SK-N-SH (cell line): ENCODE measurements at regions not wholly inside any gene's neighbourhood (a gene's known extent, or its start where the extent isn't known, plus 50 kb on each side); places are given as distances from the start of the nearest gene placed in this dataset.

Experiments
- CTCF ChIA-PET: fragments of 300-600, 350-600 bp; formaldehyde crosslinking; extraction: SDS; loops from one replicate; lab custom pipeline; 2021; lab: Yijun Ruan, JAX
- POLR2A ChIA-PET: fragments of 350-600 bp; sonication (Branson Sonifier 250); formaldehyde crosslinking; extraction: SDS; loops from one replicate; lab custom pipeline; 2020; ENCODE audit warnings: antibody characterized with exemption, inconsistent platforms; lab: Yijun Ruan, JAX
- DNase-seq: peaks from one replicate; pipeline ENCODE4 v3.0.0; 2012
- H2AFZ ChIP-seq: fragments of 200-600 bp; sonication (generic); 2 replicates; pipeline ENCODE4 v1.8.1; 2016; ENCODE audit warnings: antibody characterized with exemption, mild to moderate bottlenecking, low read depth
- H3F3A ChIP-seq: fragments of 200-600 bp; sonication (generic); replicated peaks from 2 replicates; pipeline ENCODE3; 2016; ENCODE audit warnings: antibody characterized with exemption, mild to moderate bottlenecking; ENCODE audit not compliant: insufficient read depth
- H3K27ac ChIP-seq, 2 experiments: fragments of 200-500 bp in 1 of 2; fragments of 200-600 bp in 1 of 2; sonication (Bioruptor generic) in 1 of 2; sonication (generic), shearing (Covaris generic) in 1 of 2; 2 replicates each; pipeline versions ENCODE4 v1.5.1 to v1.6.1; 2014 to 2016; ENCODE audit warnings: low read depth in 2 of 2, inconsistent platforms in 1 of 2, low read length in 1 of 2, mild to moderate bottlenecking in 1 of 2, mixed read lengths in 1 of 2
- H3K27me3 ChIP-seq: fragments of 200-600 bp; sonication (generic), shearing (Covaris generic); 2 replicates; pipeline ENCODE4 v1.6.1; 2016; ENCODE audit warnings: mixed run types; ENCODE audit not compliant: insufficient read depth
- H3K36me3 ChIP-seq, 2 experiments: fragments of 200-500 bp in 1 of 2; fragments of 200-600 bp in 1 of 2; sonication (Bioruptor generic) in 1 of 2; sonication (generic) in 1 of 2; replicated peaks in 1 of 2; 2 replicates each; pipeline versions ENCODE3 to v1.5.1; 2014 to 2016; ENCODE audit warnings: low read length in 1 of 2, mild to moderate bottlenecking in 1 of 2; ENCODE audit not compliant: insufficient read depth in 2 of 2, control insufficient read depth in 1 of 2
- H3K4me1 ChIP-seq, 2 experiments: fragments of 200-500 bp in 1 of 2; fragments of 200-600 bp in 1 of 2; sonication (Bioruptor generic) in 1 of 2; sonication (generic), shearing (Covaris generic) in 1 of 2; 2 replicates each; pipeline versions ENCODE4 v1.5.1 to v1.6.1; 2014 to 2016; ENCODE audit warnings: low read depth in 1 of 2, low read length in 1 of 2, mixed run types in 1 of 2; ENCODE audit not compliant: insufficient read depth in 2 of 2, control insufficient read depth in 1 of 2
- H3K4me2 ChIP-seq: fragments of 200-600 bp; sonication (generic), shearing (Covaris generic); 2 replicates; pipeline ENCODE4 v1.6.1; 2017; ENCODE audit warnings: mixed run types
- H3K4me3 ChIP-seq, 2 experiments: fragments of 200-500 bp in 1 of 2; fragments of 200-600 bp in 1 of 2; sonication (Bioruptor generic) in 1 of 2; sonication (generic), shearing (Covaris generic) in 1 of 2; 2 replicates each; pipeline versions ENCODE4 v1.5.1 to v1.8.1; 2014 to 2016; ENCODE audit warnings: low read depth in 2 of 2, inconsistent platforms in 1 of 2, low read length in 1 of 2, mild to moderate bottlenecking in 1 of 2, mixed read lengths in 1 of 2, moderate library complexity in 1 of 2
- H3K79me2 ChIP-seq: fragments of 200-600 bp; sonication (generic); 2 replicates; pipeline ENCODE4 v1.8.1; 2017; ENCODE audit warnings: mild to moderate bottlenecking; ENCODE audit not compliant: insufficient read depth
- H3K9ac ChIP-seq: fragments of 200-600 bp; sonication (generic); 2 replicates; pipeline ENCODE4 v1.6.1; 2017; ENCODE audit warnings: mixed run types
- H3K9me2 ChIP-seq: fragments of 200-600 bp; sonication (generic); 2 replicates; pipeline ENCODE4 v1.6.1; 2017; ENCODE audit warnings: mixed run types
- H3K9me3 ChIP-seq: fragments of 200-600 bp; sonication (generic); 2 replicates; pipeline ENCODE4 v1.6.1; 2017; ENCODE audit warnings: mixed run types, mild to moderate bottlenecking, moderate library complexity
- H4K20me1 ChIP-seq: fragments of 200-600 bp; sonication (generic); 2 replicates; pipeline ENCODE4 v1.6.1; 2017; ENCODE audit warnings: mild to moderate bottlenecking, mixed run types; ENCODE audit not compliant: insufficient read depth
- ELF1 ChIP-seq: IDR thresholded peaks from 2 replicates; pipeline ENCODE4 v1.4.0; 2012
- EP300 ChIP-seq, 2 experiments: IDR thresholded peaks; 2 replicates each; pipeline versions ENCODE4 v1.4.0 to v1.6.1; 2012; ENCODE audit warnings: borderline replicate concordance in 1 of 2, low read depth in 1 of 2, low read length in 1 of 2
- FOXJ3 ChIP-seq: sonication (generic); formaldehyde crosslinking; IDR thresholded peaks from 2 replicates; pipeline ENCODE4 v1.5.1; 2020; ENCODE audit warnings: mild to moderate bottlenecking, missing genetic modification reagents
- GABPA ChIP-seq: IDR thresholded peaks from 2 replicates; pipeline ENCODE4 v1.4.0; 2012; ENCODE audit warnings: low read depth, mild to moderate bottlenecking
- MEF2A ChIP-seq: IDR thresholded peaks from 2 replicates; pipeline ENCODE4 v1.4.0; 2012; ENCODE audit warnings: low read depth, borderline replicate concordance
- MXI1 ChIP-seq: IDR thresholded peaks from 2 replicates; pipeline ENCODE4 v1.6.1; 2012; ENCODE audit warnings: mild to moderate bottlenecking, low read depth, low read length, improper control_type of control experiment
- REST ChIP-seq: IDR thresholded peaks from 2 replicates; pipeline ENCODE4 v1.6.1; 2012; ENCODE audit warnings: mild to moderate bottlenecking, low read depth, low read length, moderate library complexity
- SMC3 ChIP-seq: IDR thresholded peaks from 2 replicates; pipeline ENCODE4 v1.6.1; 2012; ENCODE audit warnings: low read depth, low read length, improper control_type of control experiment
- WGBS: methylation state at CpG from one replicate; pipeline ENCODE4 v1.1.6; 2017; ENCODE audit warnings: low lambda C conversion rate; 5-methylcytosine and 5-hydroxymethylcytosine counted together
- TF ChIP-seq, protein P1 (sequence below): IDR thresholded peaks from 2 replicates; pipeline ENCODE4; 2012
- TF ChIP-seq, protein P2 (sequence below): fragments of 150-350 bp; IDR thresholded peaks from 2 replicates; pipeline ENCODE4 v1.6.1; 2016; ENCODE audit warnings: mild to moderate bottlenecking, low read depth, low read length

- H3K4me1 ChIP-seq: no peaks in the 10 kb centered on the region
- no peak overlapping the region for H2AFZ ChIP-seq
- no peak overlapping the region for H3K9ac ChIP-seq
- no peak for DNase-seq
- H4K20me1 ChIP-seq: no peaks in the 10 kb centered on the region
- H3F3A ChIP-seq: no peaks in the 10 kb centered on the region
- H3K36me3 ChIP-seq: no peaks in the 10 kb centered on the region
- H3K4me2 ChIP-seq: no peak overlapping the region
- WGBS: 23% methylated on average over 4 of the region's 4 CpGs
- no peaks in the 10 kb centered on the region for H3K27me3 ChIP-seq
- H3K9me2 ChIP-seq: no peaks in the 10 kb centered on the region
- no peak overlapping the region for H3K27ac ChIP-seq
- POLR2A ChIA-PET: no interaction called here
- CTCF ChIA-PET: interaction anchor here (1.0 to 2.6 kb wide), 4 partner anchors 10 to 139 kb away, joined by 3 to 8 read pairs (median 4); no protein-coding TSS in a partner anchor
- H3K9me3 ChIP-seq: no peaks in the 10 kb centered on the region
- H3K4me3 ChIP-seq: no peak overlapping the region
- H3K79me2 ChIP-seq: no peaks in the 10 kb centered on the region
- TF ChIP-seq, protein P1, sequence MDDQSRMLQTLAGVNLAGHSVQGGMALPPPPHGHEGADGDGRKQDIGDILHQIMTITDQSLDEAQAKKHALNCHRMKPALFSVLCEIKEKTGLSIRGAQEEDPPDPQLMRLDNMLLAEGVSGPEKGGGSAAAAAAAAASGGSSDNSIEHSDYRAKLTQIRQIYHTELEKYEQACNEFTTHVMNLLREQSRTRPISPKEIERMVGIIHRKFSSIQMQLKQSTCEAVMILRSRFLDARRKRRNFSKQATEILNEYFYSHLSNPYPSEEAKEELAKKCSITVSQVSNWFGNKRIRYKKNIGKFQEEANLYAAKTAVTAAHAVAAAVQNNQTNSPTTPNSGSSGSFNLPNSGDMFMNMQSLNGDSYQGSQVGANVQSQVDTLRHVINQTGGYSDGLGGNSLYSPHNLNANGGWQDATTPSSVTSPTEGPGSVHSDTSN: no peak
- no peak for TF ChIP-seq MEF2A
- no peak for TF ChIP-seq REST
- no peak for TF ChIP-seq SMC3
- no peak for TF ChIP-seq GABPA
- TF ChIP-seq MXI1: no peak
- TF ChIP-seq EP300 (IDR thresholded peaks at IDR 0.05; ENCODE audit: borderline replicate concordance in 1 of 2, low read depth in 1 of 2, low read length in 1 of 2): no peak
Measured at GRCh38 chr10:123272171-123272570, 118.0 kb downstream of the BUB3 start.

GRCh38 chr10:123274306-123275135 lies 120.3 kb downstream of the BUB3 start:
- no peak for DNase-seq
- no peaks in the 10 kb centered on the region for H3F3A ChIP-seq
- no peak for TF ChIP-seq MXI1
- TF ChIP-seq FOXJ3: no peak
- TF ChIP-seq REST: no peak
- TF ChIP-seq, protein P2, sequence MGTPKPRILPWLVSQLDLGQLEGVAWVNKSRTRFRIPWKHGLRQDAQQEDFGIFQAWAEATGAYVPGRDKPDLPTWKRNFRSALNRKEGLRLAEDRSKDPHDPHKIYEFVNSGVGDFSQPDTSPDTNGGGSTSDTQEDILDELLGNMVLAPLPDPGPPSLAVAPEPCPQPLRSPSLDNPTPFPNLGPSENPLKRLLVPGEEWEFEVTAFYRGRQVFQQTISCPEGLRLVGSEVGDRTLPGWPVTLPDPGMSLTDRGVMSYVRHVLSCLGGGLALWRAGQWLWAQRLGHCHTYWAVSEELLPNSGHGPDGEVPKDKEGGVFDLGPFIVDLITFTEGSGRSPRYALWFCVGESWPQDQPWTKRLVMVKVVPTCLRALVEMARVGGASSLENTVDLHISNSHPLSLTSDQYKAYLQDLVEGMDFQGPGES: no peak
- no peak for TF ChIP-seq ELF1
- TF ChIP-seq SMC3: no peak
- no peaks in the 10 kb centered on the region for H3K9me2 ChIP-seq
- H3K36me3 ChIP-seq: no peaks in the 10 kb centered on the region
- POLR2A ChIA-PET: no interaction called here
- CTCF ChIA-PET: interaction anchor here (2.6 kb wide), 1 partner anchor 10 kb away, joined by 8 read pairs; no protein-coding TSS in a partner anchor
- H3K4me3 ChIP-seq: no peak overlapping the region
- no peak overlapping the region for H3K4me2 ChIP-seq
- no peaks in the 10 kb centered on the region for H3K79me2 ChIP-seq
- H3K9me3 ChIP-seq: no peaks in the 10 kb centered on the region
- H3K9ac ChIP-seq: no peak overlapping the region
- 64% methylated on average over 32 of the region's 32 CpGs for WGBS
- H2AFZ ChIP-seq: no peak overlapping the region
- H3K4me1 ChIP-seq: no peaks in the 10 kb centered on the region
- no peaks in the 10 kb centered on the region for H4K20me1 ChIP-seq
- no peak overlapping the region for H3K27ac ChIP-seq
- no peaks in the 10 kb centered on the region for H3K27me3 ChIP-seq
